T-helper 17 cell (primary cell): ENCODE measurements at regions not wholly inside any gene's neighbourhood (a gene's known extent, or its start where the extent isn't known, plus 50 kb on each side); places are given as distances from the start of the nearest gene placed in this dataset.

Experiments used
- ATAC-seq: fragments of 150-1000 bp; cut with Tn5 transposase; 2 replicates; pipeline ENCODE4 v1.10.0; 2021; ENCODE audit warnings: mild to moderate bottlenecking, moderate library complexity
- DNase-seq, 3 donors: peaks; one replicate each; pipeline versions ENCODE4 v3.0.0 to v3.0.0-alpha.2; 2020 to 2021
- H3K9me3 ChIP-seq: one replicate; pipeline ENCODE4 v1.7.0; 2013; ENCODE audit warnings: low read length, mild to moderate bottlenecking; ENCODE audit not compliant: control insufficient read depth, poor library complexity, severe bottlenecking
- H3K27ac Mint-ChIP-seq: one replicate; pipeline ENCODE4 v1.8.0; 2022; ENCODE audit warnings: mild to moderate bottlenecking, moderate library complexity, mixed read lengths
- H3K27me3 Mint-ChIP-seq: one replicate; pipeline ENCODE4 v1.8.0; 2022; ENCODE audit warnings: mixed read lengths
- H3K36me3 Mint-ChIP-seq: one replicate; pipeline ENCODE4 v1.8.0; 2022; ENCODE audit warnings: low read depth, mixed read lengths
- H3K4me1 Mint-ChIP-seq: one replicate; pipeline ENCODE4 v1.8.0; 2022; ENCODE audit warnings: mild to moderate bottlenecking, mixed read lengths
- H3K4me3 Mint-ChIP-seq: one replicate; pipeline ENCODE4 v1.8.0; 2022; ENCODE audit warnings: mild to moderate bottlenecking, moderate library complexity, mixed read lengths

DNA sequence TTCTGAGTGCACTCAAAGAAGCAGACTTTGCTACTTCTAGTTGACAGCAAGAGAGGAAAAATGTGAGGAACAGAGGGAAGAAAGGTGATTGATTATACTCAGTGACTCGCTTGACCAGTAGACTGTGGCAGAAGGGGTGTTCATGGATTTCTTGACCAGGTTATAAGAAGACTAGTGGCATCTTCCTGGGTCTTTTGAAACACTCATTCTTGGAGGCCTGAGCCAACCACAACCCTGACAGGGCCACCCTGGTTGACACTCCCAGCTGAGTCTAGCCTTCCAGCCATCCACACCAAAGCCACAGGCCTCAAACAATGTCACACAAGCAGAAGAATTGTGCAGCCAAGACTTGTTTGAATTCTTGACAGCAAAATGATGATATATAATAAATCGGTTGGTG is 366.3 kb downstream of the SS18 start:
- Mint-ChIP-seq H3K4me1 (no peaks in the 10 kb centered on the region), H3K27me3 (peaks cover 6% of the 10 kb centered on the region), H3K4me3 (no peak overlapping the region), H3K27ac (no peak overlapping the region), H3K36me3 (no peaks in the 10 kb centered on the region)
- no peak for ATAC-seq
- H3K9me3 ChIP-seq = no peaks in the 10 kb centered on the region
- DNase-seq = no peak

DNA sequence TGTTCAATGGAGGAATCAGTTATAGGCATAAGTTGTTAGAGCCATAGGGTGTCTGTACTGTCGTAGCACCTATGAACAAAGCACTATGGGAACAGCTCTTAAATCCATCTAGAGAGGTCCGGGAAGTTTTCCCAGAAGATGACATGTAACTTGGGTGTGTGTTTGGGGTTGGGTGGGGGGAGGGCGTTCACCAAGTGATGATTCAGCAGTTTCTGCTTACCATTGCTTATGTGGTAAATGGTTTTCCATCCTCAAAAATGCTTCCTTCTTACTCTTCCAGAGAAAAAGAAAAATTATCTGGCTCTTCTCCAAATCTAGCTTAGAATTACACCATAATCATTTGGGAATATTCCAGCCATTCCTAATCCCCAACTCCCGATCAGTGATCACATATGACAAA is 361.1 kb upstream of the ZNF521 start:
- no peaks in the 10 kb centered on the region for H3K9me3 ChIP-seq
- Mint-ChIP-seq H3K27me3 (peaks cover 6% of the 10 kb centered on the region), H3K4me1 (no peaks in the 10 kb centered on the region), H3K4me3 (no peak overlapping the region), H3K27ac (no peak overlapping the region), H3K36me3 (no peaks in the 10 kb centered on the region)
- ATAC-seq = no peak
- DNase-seq = no peak

DNA sequence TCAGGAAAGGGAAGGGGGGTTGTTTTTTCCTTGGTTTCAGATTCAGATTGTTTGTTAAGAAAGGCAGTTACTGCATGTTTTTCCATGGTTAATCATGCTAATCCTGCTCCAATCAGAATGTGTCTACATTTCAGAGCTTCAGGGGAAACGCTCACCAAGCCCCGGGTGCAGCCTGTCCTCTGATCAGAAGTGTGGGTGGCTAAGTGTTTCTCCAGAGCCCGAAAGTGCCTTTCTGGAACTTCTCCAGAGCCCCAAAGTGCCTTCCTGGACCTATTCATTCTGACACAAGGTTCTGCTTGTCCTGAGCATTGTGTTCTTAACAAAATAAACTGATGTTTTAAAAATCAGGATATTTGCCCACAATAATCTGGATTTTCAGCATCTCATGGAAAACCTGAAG is 359.0 kb upstream of the ZNF521 start:
- no peak overlapping the region for H3K27ac Mint-ChIP-seq
- peaks cover 6% of the 10 kb centered on the region for H3K27me3 Mint-ChIP-seq
- no peak for ATAC-seq
- H3K4me3 Mint-ChIP-seq = no peak overlapping the region
- no peaks in the 10 kb centered on the region for H3K4me1 Mint-ChIP-seq
- H3K36me3 Mint-ChIP-seq = no peaks in the 10 kb centered on the region
- no peak for DNase-seq
- H3K9me3 ChIP-seq = no peaks in the 10 kb centered on the region

DNA sequence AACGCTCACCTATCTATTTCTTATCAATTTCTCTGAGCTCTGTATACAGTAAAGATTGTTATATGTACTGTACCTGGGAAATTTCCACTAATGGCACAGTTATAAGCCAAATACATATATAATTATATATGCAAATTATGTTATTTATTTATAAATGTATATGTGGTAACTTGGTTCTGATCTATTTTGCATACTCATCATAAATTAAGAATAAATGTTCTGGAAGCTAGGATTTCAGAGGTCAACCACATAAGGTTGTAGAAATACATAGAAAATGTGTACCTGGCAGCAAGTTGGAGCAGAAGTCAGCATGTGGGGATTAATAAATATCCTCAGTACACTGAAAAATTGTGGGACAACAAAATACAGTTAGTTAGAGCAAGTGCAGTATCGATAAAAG is 353.7 kb upstream of the ZNF521 start:
- Mint-ChIP-seq H3K27me3 (no peaks in the 10 kb centered on the region), H3K36me3 (no peaks in the 10 kb centered on the region), H3K4me1 (no peaks in the 10 kb centered on the region), H3K4me3 (no peak overlapping the region), H3K27ac (no peak overlapping the region)
- DNase-seq (no peak), ATAC-seq (no peak)
- peaks cover 2% of the 10 kb centered on the region for H3K9me3 ChIP-seq

DNA sequence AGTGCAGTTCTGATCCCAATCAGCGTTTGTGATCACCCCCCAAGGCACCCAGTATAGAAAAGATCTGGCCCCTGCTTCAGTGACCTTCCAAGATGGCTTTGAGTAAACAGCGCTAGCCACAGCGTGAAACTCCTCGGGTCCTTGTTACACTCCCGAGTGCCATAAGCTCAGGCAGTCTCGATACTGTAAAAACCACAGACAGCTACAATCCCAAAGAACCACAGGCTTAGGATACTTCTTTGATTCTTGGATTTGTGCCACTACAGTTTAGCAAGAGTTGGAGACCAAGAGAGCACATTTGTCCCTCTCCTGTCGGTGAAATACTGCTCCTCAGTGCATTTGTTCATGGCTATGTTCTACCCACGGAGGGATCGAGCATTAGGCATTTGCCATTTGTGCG is 352.5 kb upstream of the ZNF521 start:
- ATAC-seq (no peak), DNase-seq (no peak)
- H3K36me3 Mint-ChIP-seq = no peaks in the 10 kb centered on the region
- H3K27me3 Mint-ChIP-seq = no peaks in the 10 kb centered on the region
- H3K4me1 Mint-ChIP-seq = no peaks in the 10 kb centered on the region
- H3K9me3 ChIP-seq = peaks cover 2% of the 10 kb centered on the region
- H3K27ac Mint-ChIP-seq = no peak overlapping the region
- no peak overlapping the region for H3K4me3 Mint-ChIP-seq

DNA sequence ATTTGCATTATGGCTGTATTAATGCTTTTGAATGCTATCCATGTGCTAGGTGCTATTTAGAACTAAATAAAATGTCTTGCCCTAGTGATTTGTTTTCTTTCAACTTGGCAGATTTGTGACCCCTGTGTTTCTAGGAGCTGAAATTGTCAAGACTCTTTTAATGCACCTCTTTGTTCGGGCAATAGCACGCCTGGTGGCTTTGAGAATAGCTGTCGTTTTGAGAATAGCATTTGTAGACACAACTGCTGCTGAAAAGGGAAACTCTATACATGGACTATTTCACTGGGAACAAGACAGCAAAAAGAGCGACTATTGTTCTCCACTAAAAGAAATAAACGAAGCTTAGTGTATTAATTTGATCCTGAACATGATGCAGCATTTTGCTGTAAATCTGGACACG is 352.1 kb upstream of the ZNF521 start:
- DNase-seq = no peak
- Mint-ChIP-seq H3K36me3 (no peaks in the 10 kb centered on the region), H3K4me3 (no peak overlapping the region), H3K27ac (no peak overlapping the region), H3K27me3 (no peaks in the 10 kb centered on the region), H3K4me1 (no peaks in the 10 kb centered on the region)
- peaks cover 2% of the 10 kb centered on the region for H3K9me3 ChIP-seq
- no peak for ATAC-seq

DNA sequence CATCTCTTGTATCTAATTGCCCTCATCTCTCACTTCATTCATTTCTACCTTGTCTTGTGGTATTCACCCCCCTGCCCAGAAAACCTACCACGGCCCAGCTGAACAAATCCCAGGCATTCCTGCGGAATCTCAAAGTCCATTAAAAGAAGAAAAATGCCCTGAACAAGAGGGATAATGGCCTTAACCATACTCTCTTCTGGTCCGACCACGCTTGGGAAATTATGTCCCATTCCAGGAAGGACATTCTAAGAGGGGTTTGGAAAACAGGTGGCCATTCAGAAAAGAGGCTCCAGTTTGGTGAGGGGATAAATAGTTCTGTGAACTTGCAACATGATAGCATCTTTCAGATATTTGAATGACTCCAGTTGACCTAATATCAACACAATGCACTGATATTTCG is 349.9 kb upstream of the ZNF521 start:
- Mint-ChIP-seq H3K36me3 (no peaks in the 10 kb centered on the region), H3K27ac (no peak overlapping the region), H3K27me3 (no peaks in the 10 kb centered on the region), H3K4me1 (no peaks in the 10 kb centered on the region), H3K4me3 (no peak overlapping the region)
- ATAC-seq (no peak), DNase-seq (no peak)
- H3K9me3 ChIP-seq = peaks cover 2% of the 10 kb centered on the region

DNA sequence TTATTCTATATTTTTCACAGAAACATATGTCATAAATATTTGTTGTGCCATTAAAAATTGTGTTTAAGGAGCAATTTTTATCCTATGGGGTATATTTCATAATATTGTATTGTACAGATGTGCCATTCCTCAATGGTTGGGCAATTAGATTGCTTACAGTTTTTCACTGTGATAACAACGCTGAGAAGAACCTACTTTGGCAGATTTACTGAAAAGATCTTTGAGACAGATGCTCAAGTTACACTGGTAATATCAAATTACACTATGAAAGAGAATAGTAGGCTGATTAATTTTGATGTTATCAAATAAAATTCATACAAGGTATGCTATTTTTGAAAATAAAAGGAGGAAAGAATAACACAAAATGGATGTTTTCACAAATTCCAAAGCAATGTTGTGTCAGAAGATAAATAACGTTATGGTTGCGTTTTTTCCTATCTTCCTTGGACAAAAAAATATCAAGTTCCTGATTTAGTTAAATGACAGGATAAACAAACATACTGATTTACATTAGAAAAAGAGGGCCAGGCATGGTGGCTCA is 335.1 kb upstream of the ZNF521 start:
- DNase-seq (no peak), ATAC-seq (no peak)
- no peaks in the 10 kb centered on the region for H3K27me3 Mint-ChIP-seq
- no peaks in the 10 kb centered on the region for H3K4me1 Mint-ChIP-seq
- no peak overlapping the region for H3K27ac Mint-ChIP-seq
- no peaks in the 10 kb centered on the region for H3K36me3 Mint-ChIP-seq
- no peak overlapping the region for H3K4me3 Mint-ChIP-seq
- no peaks in the 10 kb centered on the region for H3K9me3 ChIP-seq

DNA sequence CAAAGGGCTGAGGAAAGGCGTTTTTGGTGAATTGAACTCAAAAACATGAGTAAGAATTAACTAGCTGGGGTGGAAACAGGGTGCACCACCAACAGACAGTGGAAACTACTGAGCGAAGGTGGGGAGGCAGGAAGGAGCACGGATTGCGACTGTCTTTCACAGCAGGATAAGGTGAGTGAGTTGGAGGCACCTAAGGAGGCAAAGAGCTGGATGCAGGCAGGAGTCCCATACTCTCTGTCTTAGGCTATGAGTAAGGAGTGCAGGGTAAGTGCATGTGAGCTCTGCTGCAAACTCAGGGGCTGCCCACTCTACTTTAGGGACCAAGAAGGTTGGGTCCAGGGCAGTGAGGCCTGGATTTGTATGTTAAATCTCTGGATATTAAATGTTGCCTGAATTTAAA is 333.1 kb upstream of the ZNF521 start:
- Mint-ChIP-seq H3K36me3 (no peaks in the 10 kb centered on the region), H3K27ac (no peak overlapping the region), H3K27me3 (no peaks in the 10 kb centered on the region), H3K4me3 (no peak overlapping the region), H3K4me1 (no peaks in the 10 kb centered on the region)
- DNase-seq = no peak
- no peaks in the 10 kb centered on the region for H3K9me3 ChIP-seq
- no peak for ATAC-seq

DNA sequence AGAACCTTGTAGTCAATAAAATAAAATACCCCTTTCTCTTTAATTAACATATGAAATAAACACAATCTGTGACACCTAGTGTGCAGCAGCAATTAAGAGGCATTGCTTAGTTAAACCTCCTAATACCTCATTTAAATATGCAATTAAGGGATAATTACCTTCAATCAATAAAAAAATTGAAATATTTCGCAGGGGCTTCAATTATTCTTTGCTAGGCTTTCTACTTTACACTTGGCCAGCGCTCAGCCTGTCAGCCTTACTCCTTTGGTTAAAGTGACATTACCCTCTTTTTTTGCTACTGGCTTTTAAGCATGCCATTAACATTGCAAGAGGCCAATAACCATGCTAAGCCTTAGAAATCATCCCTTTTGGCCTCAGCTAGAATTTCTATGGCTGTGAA is 327.5 kb upstream of the ZNF521 start:
- H3K4me1 Mint-ChIP-seq = no peaks in the 10 kb centered on the region
- no peaks in the 10 kb centered on the region for H3K36me3 Mint-ChIP-seq
- no peaks in the 10 kb centered on the region for H3K9me3 ChIP-seq
- no peaks in the 10 kb centered on the region for H3K27me3 Mint-ChIP-seq
- H3K27ac Mint-ChIP-seq = no peak overlapping the region
- DNase-seq (no peak), ATAC-seq (no peak)
- H3K4me3 Mint-ChIP-seq = no peak overlapping the region

DNA sequence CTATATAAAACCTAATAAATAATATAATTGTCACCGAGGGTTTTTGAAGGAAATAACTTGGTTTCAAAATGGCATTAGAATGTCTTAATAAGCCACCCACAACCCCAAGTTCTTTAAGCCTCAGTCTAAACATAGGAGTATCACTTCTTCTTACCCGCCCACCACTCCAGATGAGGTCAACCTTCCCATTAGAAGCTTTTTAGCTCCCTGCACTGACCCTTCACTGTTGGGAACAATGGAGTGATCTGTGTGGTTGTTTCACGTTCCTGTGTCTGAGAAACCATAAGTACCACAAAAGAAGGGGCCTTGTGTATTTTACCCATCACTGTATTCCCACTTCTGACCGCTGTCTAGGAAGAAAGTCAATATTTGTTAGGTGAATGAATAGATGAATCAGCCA is 326.3 kb upstream of the ZNF521 start:
- H3K9me3 ChIP-seq = no peaks in the 10 kb centered on the region
- H3K27me3 Mint-ChIP-seq = no peaks in the 10 kb centered on the region
- no peaks in the 10 kb centered on the region for H3K36me3 Mint-ChIP-seq
- no peak overlapping the region for H3K4me3 Mint-ChIP-seq
- ATAC-seq = no peak
- H3K27ac Mint-ChIP-seq = no peak overlapping the region
- no peaks in the 10 kb centered on the region for H3K4me1 Mint-ChIP-seq
- no peak for DNase-seq

DNA sequence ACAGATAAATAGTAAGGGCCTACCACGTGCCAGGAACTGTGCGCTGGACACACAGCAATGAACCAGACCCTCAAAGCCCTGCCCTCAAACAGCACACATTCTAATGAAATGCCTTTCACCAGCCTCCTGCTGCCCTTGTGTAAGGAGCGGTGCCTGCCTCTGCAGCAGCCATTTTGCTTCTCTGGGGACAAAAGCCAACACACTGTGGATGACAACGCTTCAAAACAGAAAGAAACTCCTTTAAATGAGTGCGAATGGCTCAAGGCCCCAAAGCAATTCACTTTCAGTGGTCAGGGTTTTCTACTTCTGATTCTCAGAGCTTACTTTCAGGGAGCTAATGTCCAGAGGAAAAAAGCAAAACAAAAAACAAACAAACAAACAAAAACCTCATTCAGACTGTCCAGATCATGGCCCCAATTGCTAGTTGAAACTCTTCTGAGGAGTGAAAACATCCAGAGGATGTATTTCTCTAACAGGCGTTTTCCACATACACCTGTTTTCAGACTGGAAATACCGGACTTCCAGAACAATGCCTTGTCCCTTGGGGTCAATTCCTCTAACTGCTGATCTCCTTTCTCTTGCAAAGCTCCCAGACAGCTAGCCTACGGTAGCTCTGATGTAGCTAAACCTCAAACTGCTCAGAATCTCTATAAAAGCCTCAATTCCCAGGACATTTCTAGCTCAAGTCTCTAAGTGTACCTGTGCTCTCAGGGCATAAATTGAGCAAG is 323.3 kb upstream of the ZNF521 start:
- ATAC-seq = no peak
- H3K9me3 ChIP-seq = no peaks in the 10 kb centered on the region
- no peaks in the 10 kb centered on the region for H3K27me3 Mint-ChIP-seq
- no peak for DNase-seq
- H3K4me1 Mint-ChIP-seq = no peaks in the 10 kb centered on the region
- no peaks in the 10 kb centered on the region for H3K36me3 Mint-ChIP-seq
- no peak overlapping the region for H3K4me3 Mint-ChIP-seq
- no peak overlapping the region for H3K27ac Mint-ChIP-seq

DNA sequence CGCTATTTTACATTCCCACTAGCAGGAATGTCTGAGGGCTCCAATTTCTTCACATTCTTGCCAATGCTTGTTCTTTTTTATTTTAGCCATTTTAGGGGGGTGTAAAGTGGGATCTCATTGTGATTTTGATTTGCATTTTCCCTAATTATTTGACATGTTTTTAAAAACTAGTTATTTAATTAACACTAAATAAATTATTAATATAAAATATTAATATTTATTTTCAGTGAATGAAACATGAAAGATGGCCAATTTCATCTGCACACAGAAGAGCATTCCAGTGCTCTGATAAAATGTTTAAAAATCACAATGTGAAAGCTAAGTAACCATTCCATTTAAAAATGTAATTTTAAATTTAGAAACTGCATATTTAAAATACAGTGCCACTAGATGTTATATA is 322.2 kb upstream of the ZNF521 start:
- H3K4me3 Mint-ChIP-seq = no peak overlapping the region

DNA sequence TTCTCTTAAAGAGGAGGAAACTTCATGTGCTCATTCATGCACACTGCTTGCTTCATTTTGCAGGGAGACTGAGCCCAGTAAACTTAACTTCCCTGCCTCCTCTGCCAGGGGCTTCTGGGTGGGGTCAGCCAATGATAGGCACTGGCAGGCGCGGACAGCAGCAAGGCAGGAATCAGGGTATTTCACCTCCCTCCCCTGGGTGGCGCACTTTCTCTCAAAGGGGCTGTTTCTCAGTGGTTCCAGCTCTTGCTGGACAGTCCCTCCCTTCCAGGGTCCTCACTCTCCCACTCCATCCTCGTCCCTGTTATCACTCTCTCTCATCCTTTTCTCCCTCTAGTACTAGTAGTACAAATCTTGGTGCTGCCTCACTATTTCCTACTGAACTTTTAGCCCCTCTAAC is 320.5 kb upstream of the ZNF521 start:
- H3K36me3 Mint-ChIP-seq = no peaks in the 10 kb centered on the region
- no peak overlapping the region for H3K4me3 Mint-ChIP-seq
- H3K9me3 ChIP-seq = no peaks in the 10 kb centered on the region
- no peaks in the 10 kb centered on the region for H3K27me3 Mint-ChIP-seq
- H3K27ac Mint-ChIP-seq = no peak overlapping the region
- no peaks in the 10 kb centered on the region for H3K4me1 Mint-ChIP-seq
- no peak for DNase-seq
- ATAC-seq = no peak

More for the DNA sequence above, 322.2 kb upstream of the ZNF521 start:
- DNase-seq (no peak), ATAC-seq (no peak)
- Mint-ChIP-seq H3K27ac (no peak overlapping the region), H3K27me3 (no peaks in the 10 kb centered on the region), H3K36me3 (no peaks in the 10 kb centered on the region), H3K4me1 (no peaks in the 10 kb centered on the region)
- no peaks in the 10 kb centered on the region for H3K9me3 ChIP-seq
